Neural progenitor cell (in vitro differentiated cells): ENCODE measurements at regions not wholly inside any gene's neighbourhood (a gene's known extent, or its start where the extent isn't known, plus 50 kb on each side); places are given as distances from the start of the nearest gene placed in this dataset.

Experiments
- CTCF ChIP-seq: fragments of 200-600 bp; sonication (generic); IDR thresholded peaks from 2 replicates; pipeline ENCODE4 v1.5.1; 2017; ENCODE audit warnings: antibody characterized with exemption, mild to moderate bottlenecking
- EZH2 ChIP-seq: fragments of 200-600 bp; sonication (generic); IDR thresholded peaks from 2 replicates; pipeline ENCODE4 v1.6.1; 2017; ENCODE audit warnings: antibody characterized with exemption, mild to moderate bottlenecking, moderate library complexity

- no peak for TF ChIP-seq CTCF
- no peak for TF ChIP-seq EZH2
Observed at GRCh38 chr12:19630536-19630935, 191.2 kb downstream of the AEBP2 start.
